Type B pancreatic cell (in vitro differentiated cells): ENCODE measurements at regions not wholly inside any gene's neighbourhood (a gene's known extent, or its start where the extent isn't known, plus 50 kb on each side); places are given as distances from the start of the nearest gene placed in this dataset.

Experiments
- DNase-seq: peaks from one replicate; pipeline ENCODE4 v3.0.0; 2021; ENCODE audit warnings: mixed read lengths; ENCODE audit not compliant: unreplicated experiment; ENCODE audit errors: extremely low spot score
- H3K27ac Mint-ChIP-seq: 2 replicates; pipeline ENCODE4 v1.8.0; 2021; ENCODE audit warnings: mild to moderate bottlenecking, mixed read lengths
- H3K27me3 Mint-ChIP-seq: 2 replicates; pipeline ENCODE4 v1.8.0; 2021; ENCODE audit warnings: mixed read lengths
- H3K36me3 Mint-ChIP-seq: 2 replicates; pipeline ENCODE4 v1.8.0; 2021; ENCODE audit warnings: mixed read lengths
- H3K4me1 Mint-ChIP-seq: one replicate; pipeline ENCODE4 v1.8.0; 2021; ENCODE audit warnings: mixed read lengths; ENCODE audit not compliant: unreplicated experiment
- H3K4me3 Mint-ChIP-seq: 2 replicates; pipeline ENCODE4 v1.8.0; 2021; ENCODE audit warnings: mild to moderate bottlenecking, mixed read lengths
- H3K9me3 Mint-ChIP-seq: 2 replicates; pipeline ENCODE4 v1.8.0; 2021; ENCODE audit warnings: mixed read lengths
- CTCF ChIP-seq: fragments of 200-600 bp; sonication (generic); conservative IDR thresholded peaks from 2 replicates; pipeline ENCODE4 v1.5.0; 2021; ENCODE audit warnings: antibody characterized with exemption, mild to moderate bottlenecking

DNA sequence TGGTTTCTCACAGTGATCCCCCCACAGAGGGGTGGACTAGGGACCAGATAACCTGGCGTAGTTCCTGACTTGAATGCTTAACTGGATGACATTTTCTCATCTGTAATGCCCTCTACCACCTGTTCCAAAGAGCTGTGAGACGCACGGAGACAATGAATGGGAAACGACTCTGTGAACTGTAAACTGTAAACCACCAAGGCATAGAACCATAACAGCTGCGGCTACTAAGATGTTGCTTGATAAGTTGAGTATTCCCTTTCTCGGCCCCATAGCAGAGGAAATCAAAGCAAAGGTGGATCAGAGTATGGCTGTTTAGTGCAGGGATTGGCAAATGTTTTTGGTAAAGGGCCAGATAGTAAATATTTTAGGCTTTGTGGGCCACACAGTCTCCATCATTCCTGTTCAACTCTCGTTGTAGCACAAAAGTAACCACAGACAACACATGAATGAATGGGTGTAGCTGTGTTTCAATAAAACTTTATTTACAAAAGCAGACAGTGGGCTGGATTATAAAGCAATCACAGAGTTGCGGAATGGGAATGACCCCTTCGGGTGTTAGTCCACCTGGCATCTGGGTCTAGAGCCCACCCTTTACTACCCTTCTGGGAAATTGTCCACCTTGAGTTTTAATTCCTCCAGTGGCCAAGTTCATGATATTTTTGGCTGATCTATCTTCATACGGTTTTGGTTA, 315.2 kb downstream of the RPS6KC1 start:
- no peaks in the 10 kb centered on the region for H3K36me3 Mint-ChIP-seq
- no peak overlapping the region for H3K27ac Mint-ChIP-seq
- peaks cover 6% of the 10 kb centered on the region for H3K9me3 Mint-ChIP-seq
- no peak for DNase-seq
- TF ChIP-seq CTCF, result no peak
- H3K4me3 Mint-ChIP-seq, result no peak overlapping the region
- H3K4me1 Mint-ChIP-seq, result no peaks in the 10 kb centered on the region
- no peaks in the 10 kb centered on the region for H3K27me3 Mint-ChIP-seq

DNA sequence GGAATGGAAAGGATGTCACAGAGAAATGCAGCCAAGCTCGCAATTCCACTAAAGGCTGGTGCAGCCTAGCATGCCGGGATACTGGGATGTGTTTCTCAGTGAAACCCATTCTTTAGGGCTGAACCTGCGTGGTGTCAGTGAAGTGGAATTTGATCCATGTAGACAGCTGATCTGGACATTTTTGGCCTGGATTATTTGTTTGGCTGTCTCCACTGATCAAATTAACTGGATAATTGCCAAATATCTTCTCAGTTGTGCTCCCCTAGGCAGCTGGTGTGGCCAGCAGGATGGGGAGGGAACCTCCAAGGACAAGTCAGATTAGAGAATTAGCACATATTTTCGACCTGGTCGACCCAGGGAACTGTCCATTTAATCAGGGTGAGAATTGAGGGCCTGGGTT, 318.4 kb downstream of the RPS6KC1 start:
- DNase-seq, result no peak
- Mint-ChIP-seq H3K27me3 (no peaks in the 10 kb centered on the region), H3K4me3 (no peak overlapping the region), H3K9me3 (no peaks in the 10 kb centered on the region), H3K36me3 (no peaks in the 10 kb centered on the region), H3K27ac (no peak overlapping the region), H3K4me1 (peaks cover 6% of the 10 kb centered on the region)
- no peak for TF ChIP-seq CTCF

GRCh38 chr1:213370523-213370922, 319.5 kb downstream of the RPS6KC1 start:
- no peaks in the 10 kb centered on the region for H3K27me3 Mint-ChIP-seq
- H3K4me1 Mint-ChIP-seq, result peaks cover 7% of the 10 kb centered on the region
- no peak for DNase-seq
- no peak overlapping the region for H3K4me3 Mint-ChIP-seq
- no peak overlapping the region for H3K27ac Mint-ChIP-seq
- no peaks in the 10 kb centered on the region for H3K9me3 Mint-ChIP-seq
- no peak for TF ChIP-seq CTCF
- H3K36me3 Mint-ChIP-seq, result no peaks in the 10 kb centered on the region

DNA sequence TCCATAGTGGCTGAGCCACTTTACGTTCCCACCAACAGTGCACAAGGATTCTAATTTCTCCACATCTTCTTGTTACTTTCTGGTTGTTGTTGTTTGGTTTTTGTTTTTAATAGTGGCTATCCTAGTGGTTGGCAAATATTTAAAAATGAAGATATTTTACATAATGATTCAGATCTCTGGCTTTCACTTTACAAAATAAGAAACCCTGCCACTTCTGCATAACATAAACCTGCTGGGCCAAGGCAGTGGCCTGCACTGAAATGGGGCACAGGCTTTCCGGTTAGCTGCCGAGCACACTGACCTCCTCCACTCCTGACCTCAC, 320.4 kb downstream of the RPS6KC1 start:
- DNase-seq, result no peak
- Mint-ChIP-seq H3K27me3 (no peaks in the 10 kb centered on the region), H3K9me3 (no peaks in the 10 kb centered on the region), H3K36me3 (no peaks in the 10 kb centered on the region), H3K27ac (no peak overlapping the region), H3K4me3 (no peak overlapping the region), H3K4me1 (peaks cover 8% of the 10 kb centered on the region)
- TF ChIP-seq CTCF, result no peak

- H3K9me3 Mint-ChIP-seq, result no peaks in the 10 kb centered on the region
- no peak for TF ChIP-seq CTCF
- no peak overlapping the region for H3K27ac Mint-ChIP-seq
- DNase-seq, result no peak
- no peaks in the 10 kb centered on the region for H3K36me3 Mint-ChIP-seq
- no peak overlapping the region for H3K4me3 Mint-ChIP-seq
- H3K27me3 Mint-ChIP-seq, result no peaks in the 10 kb centered on the region
- peaks cover 14% of the 10 kb centered on the region for H3K4me1 Mint-ChIP-seq
These were observed 321.0 kb downstream of the RPS6KC1 start for GRCh38 chr1:213371847-213372619.
